ENCODE measurements at regions not wholly inside any gene's neighbourhood (a gene's known extent, or its start where the extent isn't known, plus 50 kb on each side); places are given as distances from the start of the nearest gene placed in this dataset.

- peaks cover 0 to 64% (median 35%) of the 10 kb centered on the region in 7 donors for H3K27me3 ChIP-seq
- no peak for TF ChIP-seq CTCF (IDR thresholded peaks at IDR 0.05)
- H3K27ac ChIP-seq, result no peak overlapping the region
These were observed 309.8 kb downstream of the MATN1 start for GRCh38 chr1:30413606-30414005.

DNA sequence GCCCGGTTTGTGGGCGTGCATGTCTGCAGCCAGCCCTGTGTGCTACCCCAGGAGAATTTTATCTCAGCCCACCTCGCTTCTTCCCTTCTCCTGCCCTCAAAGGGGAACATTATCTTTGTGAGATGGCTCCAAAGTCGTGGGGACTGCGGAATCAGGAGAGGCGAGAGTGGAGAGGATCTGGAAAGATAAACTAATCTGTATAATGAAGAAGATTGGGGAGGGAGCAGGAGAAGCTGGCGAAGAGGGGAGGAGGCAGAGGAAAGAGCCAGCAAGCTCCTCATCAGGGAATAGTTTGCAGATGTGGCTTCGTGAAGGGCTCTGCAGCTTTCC, 310.3 kb downstream of the MATN1 start:
- TF ChIP-seq CTCF (IDR thresholded peaks at IDR 0.05), result no peak
- Histone ChIP-seq H3K27me3 (peaks cover 0 to 67% (median 35%) of the 10 kb centered on the region in 7 donors), H3K4me1 (no peaks in the 10 kb centered on the region), H3K9me3 (no peaks in the 10 kb centered on the region), H3K27ac (no peak overlapping the region), H3K4me3 (no peak overlapping the region), H3K36me3 (no peaks in the 10 kb centered on the region)
- DNase-seq (no peak), ATAC-seq (no peak)
- 44 to 52% methylated on average over 8 of the region's 8 CpGs for WGBS, 2 donors
- intact Hi-C loops (cut with DNase I), result loop anchor here in 1 of 10 donors (1.0 kb wide), 1 partner anchor 38 kb away; no protein-coding TSS in a partner anchor

More at GRCh38 chr1:30413606-30414005, 309.8 kb downstream of the MATN1 start:
- Histone ChIP-seq H3K4me3 (no peak overlapping the region), H3K4me1 (no peaks in the 10 kb centered on the region), H3K36me3 (no peaks in the 10 kb centered on the region), H3K9me3 (no peaks in the 10 kb centered on the region)
- DNase-seq, result no peak
- ATAC-seq, result no peak
- intact Hi-C loops (cut with DNase I), result loop anchor here in 1 of 10 donors (1.0 kb wide), 1 partner anchor 38 kb away; no protein-coding TSS in a partner anchor
- 72 to 76% methylated on average over 12 of the region's 12 CpGs for WGBS, 2 donors

GRCh38 chr1:30412241-30413110, 310.9 kb downstream of the MATN1 start:
- Histone ChIP-seq H3K4me3 (no peak overlapping the region), H3K36me3 (no peaks in the 10 kb centered on the region), H3K27me3 (peaks cover 0 to 67% (median 35%) of the 10 kb centered on the region in 7 donors), H3K9me3 (no peaks in the 10 kb centered on the region), H3K27ac (no peak overlapping the region), H3K4me1 (no peaks in the 10 kb centered on the region)
- TF ChIP-seq CTCF (IDR thresholded peaks at IDR 0.05), result no peak
- ATAC-seq, result no peak
- intact Hi-C loops (cut with DNase I), result loop anchor here in 1 of 10 donors (1.0 kb wide), 1 partner anchor 37 kb away; no protein-coding TSS in a partner anchor
- DNase-seq, result no peak
- WGBS, 2 donors, result 59 to 66% methylated on average over 13 of the region's 13 CpGs

DNA sequence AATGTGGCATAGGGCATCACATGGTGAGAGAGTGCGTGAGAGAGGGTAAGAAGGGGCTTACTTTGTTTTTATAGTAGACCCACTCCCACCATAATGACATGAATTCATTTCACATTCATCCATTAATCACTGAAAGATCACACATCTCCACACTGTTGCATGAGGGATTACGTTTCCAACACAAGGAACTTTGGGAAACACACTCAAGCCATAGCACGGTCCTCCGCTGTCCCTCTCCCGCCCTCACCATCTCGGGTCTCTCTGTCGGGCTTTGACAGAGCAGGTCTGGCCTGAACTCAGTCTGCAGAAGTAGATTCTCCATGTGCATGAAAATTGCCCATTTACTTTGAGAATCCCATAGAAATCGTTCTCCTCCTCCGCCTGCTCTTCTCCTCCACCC, 312.2 kb downstream of the MATN1 start:
- no peak for TF ChIP-seq CTCF (IDR thresholded peaks at IDR 0.05)

More for the DNA sequence above, 312.2 kb downstream of the MATN1 start:
- no peak overlapping the region for H3K4me3 ChIP-seq
- ATAC-seq, result no peak
- no peaks in the 10 kb centered on the region for H3K9me3 ChIP-seq
- H3K4me1 ChIP-seq, result no peaks in the 10 kb centered on the region
- no peak overlapping the region for H3K27ac ChIP-seq
- no peak for DNase-seq
- H3K27me3 ChIP-seq, result peaks cover 0 to 59% (median 35%) of the 10 kb centered on the region in 7 donors
- no peaks in the 10 kb centered on the region for H3K36me3 ChIP-seq
- intact Hi-C loops (cut with DNase I), result no loop called here
- 68 to 80% methylated on average over 9 of the region's 9 CpGs for WGBS, 2 donors

All from heart right ventricle (tissue), 16 donors.